SU-DHL-6 (cell line): ENCODE measurements at regions not wholly inside any gene's neighbourhood (a gene's known extent, or its start where the extent isn't known, plus 50 kb on each side); places are given as distances from the start of the nearest gene placed in this dataset.

Source experiments
- EZH2phosphoT487 ChIP-seq: fragments of 200-600 bp; sonication (generic), shearing (Covaris generic); conservative IDR thresholded peaks from 2 replicates; pipeline ENCODE4 v1.6.1; 2018; ENCODE audit warnings: mild to moderate bottlenecking, antibody characterized with exemption, low read length, moderate library complexity, mixed read lengths
- TF ChIP-seq, protein P1 (sequence below): fragments of 200-600 bp; sonication (generic); IDR thresholded peaks from one replicate; pipeline ENCODE4 v1.5.1; 2017; ENCODE audit warnings: antibody characterized with exemption, mild to moderate bottlenecking, low read length, moderate library complexity; ENCODE audit not compliant: insufficient read depth, poor library complexity, severe bottlenecking

DNA sequence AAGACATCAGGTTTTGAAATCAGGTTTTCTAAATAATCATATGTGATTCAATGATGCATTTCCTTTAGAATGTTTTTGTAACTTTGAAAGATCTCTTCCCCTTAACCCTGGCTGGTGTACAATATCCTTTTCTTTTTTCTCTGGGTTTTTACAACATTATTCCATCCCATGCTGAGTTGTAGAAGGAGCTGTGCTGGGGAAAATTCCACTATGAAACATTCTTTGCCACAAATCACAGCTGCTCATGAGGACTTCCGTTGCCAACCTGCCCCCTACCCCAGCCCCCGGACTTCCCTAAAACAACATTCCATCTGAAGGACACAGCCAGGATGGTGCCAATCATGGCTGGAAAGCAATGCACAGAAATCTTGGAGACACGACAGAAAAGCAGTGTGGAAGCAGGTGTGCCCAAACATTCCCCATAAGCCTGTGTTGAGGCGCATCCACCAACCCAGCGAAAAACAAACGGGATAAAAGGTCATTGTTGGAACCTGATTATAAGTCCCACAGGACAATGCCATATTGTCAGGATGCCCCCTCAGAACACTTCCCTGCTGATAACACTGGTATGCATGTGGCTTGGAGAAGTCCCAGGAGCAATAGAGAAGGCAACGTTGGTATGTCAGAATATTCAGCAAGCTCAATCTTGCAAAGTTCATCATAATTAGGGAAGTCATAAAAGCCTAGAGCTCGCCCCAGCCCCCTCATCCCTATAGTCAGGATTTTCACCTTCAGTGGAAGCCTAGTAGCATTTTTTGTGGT, 475.0 kb downstream of the HS3ST3B1 start:
- TF ChIP-seq, protein P1, sequence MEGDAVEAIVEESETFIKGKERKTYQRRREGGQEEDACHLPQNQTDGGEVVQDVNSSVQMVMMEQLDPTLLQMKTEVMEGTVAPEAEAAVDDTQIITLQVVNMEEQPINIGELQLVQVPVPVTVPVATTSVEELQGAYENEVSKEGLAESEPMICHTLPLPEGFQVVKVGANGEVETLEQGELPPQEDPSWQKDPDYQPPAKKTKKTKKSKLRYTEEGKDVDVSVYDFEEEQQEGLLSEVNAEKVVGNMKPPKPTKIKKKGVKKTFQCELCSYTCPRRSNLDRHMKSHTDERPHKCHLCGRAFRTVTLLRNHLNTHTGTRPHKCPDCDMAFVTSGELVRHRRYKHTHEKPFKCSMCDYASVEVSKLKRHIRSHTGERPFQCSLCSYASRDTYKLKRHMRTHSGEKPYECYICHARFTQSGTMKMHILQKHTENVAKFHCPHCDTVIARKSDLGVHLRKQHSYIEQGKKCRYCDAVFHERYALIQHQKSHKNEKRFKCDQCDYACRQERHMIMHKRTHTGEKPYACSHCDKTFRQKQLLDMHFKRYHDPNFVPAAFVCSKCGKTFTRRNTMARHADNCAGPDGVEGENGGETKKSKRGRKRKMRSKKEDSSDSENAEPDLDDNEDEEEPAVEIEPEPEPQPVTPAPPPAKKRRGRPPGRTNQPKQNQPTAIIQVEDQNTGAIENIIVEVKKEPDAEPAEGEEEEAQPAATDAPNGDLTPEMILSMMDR, result no peak
- TF ChIP-seq EZH2phosphoT487, result no peak
